NT2/D1 (cell line): ENCODE measurements at regions not wholly inside any gene's neighbourhood (a gene's known extent, or its start where the extent isn't known, plus 50 kb on each side); places are given as distances from the start of the nearest gene placed in this dataset.

Source experiments
- SUZ12 ChIP-seq: IDR thresholded peaks from 2 replicates; pipeline ENCODE4 v1.6.1; 2011; ENCODE audit not compliant: insufficient read length, insufficient read depth; ENCODE audit errors: extremely low read depth
- YY1 ChIP-seq: IDR thresholded peaks from 2 replicates; pipeline ENCODE4 v1.6.1; 2011; ENCODE audit not compliant: insufficient read length, insufficient read depth
- ZNF274 ChIP-seq: IDR thresholded peaks from 2 replicates; pipeline ENCODE4 v1.6.1; 2011; ENCODE audit warnings: mild to moderate bottlenecking, low read depth, low read length

DNA sequence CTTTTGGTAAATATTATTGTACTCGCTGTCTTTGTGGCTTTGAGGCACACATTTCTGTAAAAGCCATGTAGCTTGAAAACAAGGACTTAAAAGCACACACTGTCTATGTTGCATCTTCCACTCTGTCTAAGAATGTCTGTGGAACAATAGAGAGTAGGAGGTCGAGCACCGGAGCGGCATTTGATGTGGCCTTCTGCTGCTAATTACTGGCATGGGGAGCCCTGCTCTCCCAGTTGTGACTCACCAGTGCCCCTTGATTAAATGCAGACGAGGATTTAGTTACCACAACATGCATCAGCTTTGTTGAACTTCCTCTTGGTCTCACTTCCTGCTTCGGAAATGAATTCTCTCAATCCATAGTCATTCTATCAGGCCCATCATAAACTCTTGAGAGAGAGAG lies 680.7 kb upstream of the SLC35B3 start:
- TF ChIP-seq SUZ12 (no peak), YY1 (no peak), ZNF274 (no peak)
